Epithelial cell of prostate (primary cell): ENCODE measurements at regions not wholly inside any gene's neighbourhood (a gene's known extent, or its start where the extent isn't known, plus 50 kb on each side); places are given as distances from the start of the nearest gene placed in this dataset.

Source experiments
- DNase-seq: peaks from one replicate; pipeline ENCODE4 v3.0.0-alpha.2; 2011; ENCODE audit warnings: low read depth, low spot score
- H3K27ac ChIP-seq: fragments of 450-650 bp; 2 replicates; pipeline ENCODE4 v1.5.1; 2017; ENCODE audit warnings: mild to moderate bottlenecking

GRCh38 chr14:44040561-44040960, 466.5 kb downstream of the FSCB start:
- no peak for DNase-seq
- H3K27ac ChIP-seq: no peak overlapping the region

GRCh38 chr14:44036248-44036647, 470.8 kb downstream of the FSCB start:
- DNase-seq: no peak
- H3K27ac ChIP-seq: no peak overlapping the region

GRCh38 chr14:44035707-44036106, 471.4 kb downstream of the FSCB start:
- no peak for DNase-seq
- no peak overlapping the region for H3K27ac ChIP-seq

GRCh38 chr14:44030831-44031383, 476.2 kb downstream of the FSCB start:
- DNase-seq: no peak
- H3K27ac ChIP-seq: no peak overlapping the region

- peak; percentile 3 for DNase-seq
- no peak overlapping the region for H3K27ac ChIP-seq
Observed at GRCh38 chr14:44029933-44030332, 477.1 kb downstream of the FSCB start.

- H3K27ac ChIP-seq: no peak overlapping the region
- DNase-seq: no peak
Observed at GRCh38 chr14:44027397-44027796, 479.7 kb downstream of the FSCB start.

GRCh38 chr14:44010595-44010994, 496.5 kb downstream of the FSCB start:
- DNase-seq: no peak
- H3K27ac ChIP-seq: no peak overlapping the region

GRCh38 chr14:44010071-44010470, 497.0 kb downstream of the FSCB start:
- H3K27ac ChIP-seq: no peak overlapping the region
- no peak for DNase-seq

GRCh38 chr14:44009642-44010041, 497.4 kb downstream of the FSCB start:
- no peak overlapping the region for H3K27ac ChIP-seq
- DNase-seq: no peak

GRCh38 chr14:43988989-43989388, 518.1 kb downstream of the FSCB start:
- no peak overlapping the region for H3K27ac ChIP-seq
- no peak for DNase-seq

GRCh38 chr14:43983721-43984120, 523.4 kb downstream of the FSCB start:
- H3K27ac ChIP-seq: no peak overlapping the region
- no peak for DNase-seq

GRCh38 chr14:43981135-43981768, 525.8 kb downstream of the FSCB start:
- H3K27ac ChIP-seq: no peak overlapping the region
- DNase-seq: no peak

- H3K27ac ChIP-seq: no peak overlapping the region
- no peak for DNase-seq
Observed at GRCh38 chr14:43956741-43957140, 550.3 kb downstream of the FSCB start.

GRCh38 chr14:43949400-43949799, 557.7 kb downstream of the FSCB start:
- no peak for DNase-seq
- no peak overlapping the region for H3K27ac ChIP-seq

- no peak overlapping the region for H3K27ac ChIP-seq
- no peak for DNase-seq
Observed at GRCh38 chr14:43939836-43940235, 567.2 kb downstream of the FSCB start.

- H3K27ac ChIP-seq: no peak overlapping the region
- DNase-seq: no peak
Observed at GRCh38 chr14:43938588-43939281, 568.3 kb downstream of the FSCB start.

GRCh38 chr14:43937001-43937400, 570.1 kb downstream of the FSCB start:
- DNase-seq: no peak

GRCh38 chr14:43934102-43934501, 573.0 kb downstream of the FSCB start:
- no peak for DNase-seq
- no peak overlapping the region for H3K27ac ChIP-seq

More at GRCh38 chr14:43937001-43937400, 570.1 kb downstream of the FSCB start:
- H3K27ac ChIP-seq: no peak overlapping the region

GRCh38 chr14:43914041-43914693, 592.9 kb downstream of the FSCB start:
- DNase-seq: no peak
- H3K27ac ChIP-seq: no peak overlapping the region

GRCh38 chr14:43903209-43903608, 603.9 kb downstream of the FSCB start:
- DNase-seq: no peak

More at GRCh38 chr14:43903209-43903608, 603.9 kb downstream of the FSCB start:
- H3K27ac ChIP-seq: no peak overlapping the region
